GM18868 (cell line): ENCODE measurements at regions not wholly inside any gene's neighbourhood (a gene's known extent, or its start where the extent isn't known, plus 50 kb on each side); places are given as distances from the start of the nearest gene placed in this dataset.
"Not testable (repeated sequence)": the region's sequence is repeated elsewhere in the genome, so short reads cannot be mapped to it uniquely, and the experiment has no call there.

Experiments used
- ATAC-seq: cut with Tn5 transposase; IDR thresholded peaks from one replicate; pipeline ENCODE4 v1.9.1; 2021; ENCODE audit warnings: mild to moderate bottlenecking, moderate library complexity; ENCODE audit not compliant: unreplicated experiment

- no peak for ATAC-seq
Observed at GRCh38 chr12:92987362-92987761, 58.3 kb upstream of the EEA1 start.

GRCh38 chr12:92987846-92988621 lies 58.9 kb upstream of the EEA1 start:
- peak; percentile 88 for ATAC-seq

- no peak for ATAC-seq
Observed at GRCh38 chr12:92988622-92989130, 59.6 kb upstream of the EEA1 start.

DNA sequence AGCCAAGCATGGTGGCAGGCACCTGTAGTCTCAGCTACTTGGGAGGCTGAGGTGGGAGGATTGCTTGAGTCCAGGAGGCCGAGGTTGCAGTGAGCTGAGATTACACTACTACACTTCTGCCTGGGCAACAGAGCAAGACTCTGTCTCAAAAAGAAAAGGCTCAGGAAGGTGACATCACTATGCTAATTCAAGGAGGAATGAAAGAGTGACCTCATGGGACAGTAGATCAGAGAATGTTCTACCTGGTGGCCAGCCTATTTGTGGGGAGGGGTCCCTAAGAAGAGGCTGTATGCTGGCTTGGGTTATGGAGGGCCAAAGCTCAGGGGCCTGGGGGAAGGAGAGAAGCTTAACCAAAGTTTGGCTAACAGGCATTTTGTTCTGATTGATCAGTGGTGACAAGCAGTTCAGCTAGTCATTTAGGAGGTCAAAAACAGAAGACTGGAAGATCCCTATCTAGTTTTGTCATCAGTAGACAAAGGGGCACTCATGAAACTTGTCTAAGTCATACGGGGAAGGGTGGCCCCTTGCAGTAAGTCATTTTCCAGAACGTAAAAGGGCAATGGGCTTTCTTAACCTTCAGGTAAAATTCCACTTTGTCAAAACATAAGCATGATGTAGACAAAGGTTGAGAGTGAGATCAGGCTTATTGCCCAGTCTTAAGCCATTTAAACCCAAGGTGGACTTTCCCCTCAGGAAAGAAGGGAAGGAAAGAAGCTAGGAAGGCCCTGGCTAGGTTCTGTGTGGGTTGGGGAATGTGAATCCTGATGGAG lies 60.8 kb upstream of the EEA1 start:
- peak; percentile 43 for ATAC-seq

DNA sequence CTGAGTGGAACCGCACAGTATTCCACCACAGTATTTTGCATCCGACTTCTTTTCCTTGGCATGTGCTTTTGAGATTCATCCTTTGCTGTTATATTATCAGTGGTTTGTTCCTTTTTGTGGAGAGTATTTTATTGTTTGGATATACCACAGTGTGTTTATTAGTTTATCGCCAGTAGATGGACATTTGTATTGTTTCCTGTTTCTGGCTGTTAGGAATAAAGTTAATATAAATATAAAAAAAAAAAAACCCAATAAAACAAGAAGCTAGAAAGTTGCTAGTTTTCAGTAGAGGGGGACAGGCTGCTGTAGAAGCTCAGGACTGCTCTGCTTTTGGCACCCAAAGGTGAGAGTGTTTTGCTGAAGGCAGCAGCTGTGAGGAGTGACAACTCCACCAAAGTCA lies 62.0 kb upstream of the EEA1 start:
- no peak for ATAC-seq

GRCh38 chr12:92992041-92992440 lies 62.9 kb upstream of the EEA1 start:
- no peak for ATAC-seq

DNA sequence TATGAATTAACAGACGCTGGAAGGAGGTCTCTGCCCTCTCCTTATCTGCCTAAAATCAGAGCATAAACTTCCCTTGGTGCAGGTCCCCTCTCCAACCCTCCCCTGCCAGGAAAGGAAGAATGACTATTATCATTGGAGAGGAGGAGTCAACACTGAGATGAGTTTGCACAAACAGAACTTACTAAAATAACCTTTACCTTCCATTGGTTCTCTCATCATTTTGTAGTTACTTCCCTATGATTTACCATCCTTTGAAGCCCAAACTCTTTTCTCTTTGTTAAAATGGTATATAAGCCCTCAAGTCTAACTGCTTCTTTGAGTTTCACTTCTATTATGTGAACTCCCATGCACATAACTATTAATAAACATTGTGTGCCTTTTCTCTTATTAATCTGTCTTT lies 64.2 kb upstream of the EEA1 start:
- ATAC-seq, result no peak

DNA sequence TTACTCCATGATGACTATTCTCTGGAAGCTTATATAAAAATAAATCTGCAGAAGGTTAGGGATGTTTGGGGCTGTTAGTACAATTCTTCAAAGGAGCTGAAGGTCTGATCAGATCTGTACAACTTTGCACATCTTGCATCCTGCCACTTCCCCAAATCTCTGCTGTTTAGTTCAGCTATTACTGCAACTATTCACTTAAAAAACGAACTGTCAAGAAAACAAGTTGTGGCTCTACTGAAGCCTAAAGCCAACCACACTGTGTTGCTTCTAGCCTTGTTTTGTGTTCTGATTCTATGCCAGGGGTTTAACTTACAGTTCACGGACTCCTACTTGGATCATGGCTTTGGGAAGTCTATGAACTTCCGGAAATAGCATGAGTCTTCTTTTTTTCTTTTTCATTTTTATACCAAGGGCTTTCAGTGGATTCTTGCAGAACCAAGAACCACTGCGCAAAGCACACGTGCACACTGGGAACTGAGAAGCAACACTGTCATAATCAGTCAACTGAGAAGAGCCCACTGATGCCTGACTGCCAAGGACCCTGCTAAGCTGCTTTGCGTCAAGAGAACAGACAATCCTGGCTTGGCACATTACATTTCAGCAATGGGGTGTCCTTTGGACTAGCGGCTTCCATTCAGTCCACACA lies 66.3 kb upstream of the EEA1 start:
- peak; percentile 88 for ATAC-seq

GRCh38 chr12:93000026-93000425 lies 70.9 kb upstream of the EEA1 start:
- ATAC-seq, result no peak

DNA sequence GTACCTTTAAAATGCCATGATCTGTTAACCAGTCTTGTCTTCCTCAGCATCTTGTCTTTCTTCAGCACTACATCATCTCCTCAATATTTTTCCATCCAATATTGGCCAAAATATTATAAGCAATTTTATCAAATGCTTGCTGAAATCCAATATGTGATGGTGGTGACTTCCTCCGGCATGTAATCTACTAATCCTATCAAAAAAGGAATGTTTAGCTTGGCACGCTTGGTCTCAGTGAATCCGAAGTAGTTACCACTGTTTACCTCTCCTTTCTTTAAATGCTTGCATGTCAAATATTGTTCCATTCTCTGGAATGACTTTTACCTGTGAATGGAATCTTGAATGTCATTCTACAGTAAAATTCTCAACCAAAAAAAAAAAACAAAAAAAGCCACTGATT lies 72.3 kb upstream of the EEA1 start:
- no peak for ATAC-seq

DNA sequence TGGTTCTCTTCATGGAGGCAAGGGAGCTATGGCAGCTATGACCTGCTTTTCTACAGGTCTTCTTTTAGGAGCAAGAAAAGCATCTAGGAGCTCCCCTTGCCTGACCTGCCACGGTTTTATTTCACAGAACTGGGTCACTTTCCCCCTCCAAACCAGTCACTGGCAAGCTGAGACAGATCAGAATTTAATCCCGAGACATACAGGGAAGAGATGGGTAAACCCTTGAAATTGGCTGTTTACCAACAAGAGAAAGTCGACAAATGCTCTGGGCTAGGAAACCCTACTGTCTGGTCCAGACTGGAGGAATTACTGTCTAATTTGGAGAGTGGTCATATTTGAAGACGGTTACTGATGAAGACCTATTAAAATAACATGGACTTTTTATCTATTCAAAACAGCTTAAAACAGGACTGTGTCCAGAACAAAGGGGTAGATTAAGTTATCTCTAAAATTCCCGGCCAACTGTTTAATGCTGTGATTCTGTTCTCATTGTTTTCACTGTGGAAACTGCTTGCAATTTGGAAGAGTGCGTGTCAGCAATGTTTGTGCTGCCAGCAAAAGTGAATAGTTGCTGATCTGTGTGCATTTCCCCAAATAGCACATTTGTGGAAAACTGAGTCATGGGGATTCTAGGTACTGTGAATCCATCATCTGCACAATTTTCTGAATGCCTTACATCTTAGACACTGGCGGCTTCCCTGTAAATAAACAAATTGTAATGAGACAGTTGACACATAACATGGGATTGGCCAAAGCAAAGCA lies 73.4 kb upstream of the EEA1 start:
- no peak for ATAC-seq

DNA sequence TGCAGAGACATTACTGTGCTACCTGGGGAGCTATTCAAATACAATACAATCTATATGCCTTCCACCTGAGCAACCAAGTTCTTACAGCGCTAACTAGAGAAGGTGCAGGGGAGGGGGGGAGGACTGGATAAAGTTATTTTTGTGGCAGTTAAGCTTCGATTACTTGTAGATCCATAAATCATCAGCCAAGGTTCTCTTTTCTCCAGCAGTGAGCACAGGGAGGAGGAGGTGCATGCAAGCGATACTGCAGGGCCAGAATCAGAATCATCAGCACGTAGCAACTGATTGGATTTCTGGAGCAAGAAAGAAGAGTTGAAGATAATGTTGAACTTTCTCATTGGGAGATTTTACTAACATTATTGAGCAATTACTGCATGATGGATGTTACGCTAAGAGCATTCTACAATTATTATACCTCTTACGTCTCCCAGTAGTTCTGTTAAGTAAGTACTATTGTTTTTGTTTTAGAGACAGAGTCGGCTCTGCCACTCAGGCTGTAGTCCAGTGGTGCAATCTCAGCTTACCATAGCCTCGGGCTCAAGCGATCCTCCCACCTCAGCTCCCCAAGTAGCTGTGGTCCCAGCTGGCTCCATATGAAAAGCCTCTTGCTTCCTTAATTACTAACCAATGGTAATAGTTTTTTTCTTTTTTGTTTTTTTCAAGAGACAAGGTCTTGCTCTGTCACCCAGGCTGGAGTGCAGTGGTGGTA lies 74.6 kb upstream of the EEA1 start:
- no peak for ATAC-seq

DNA sequence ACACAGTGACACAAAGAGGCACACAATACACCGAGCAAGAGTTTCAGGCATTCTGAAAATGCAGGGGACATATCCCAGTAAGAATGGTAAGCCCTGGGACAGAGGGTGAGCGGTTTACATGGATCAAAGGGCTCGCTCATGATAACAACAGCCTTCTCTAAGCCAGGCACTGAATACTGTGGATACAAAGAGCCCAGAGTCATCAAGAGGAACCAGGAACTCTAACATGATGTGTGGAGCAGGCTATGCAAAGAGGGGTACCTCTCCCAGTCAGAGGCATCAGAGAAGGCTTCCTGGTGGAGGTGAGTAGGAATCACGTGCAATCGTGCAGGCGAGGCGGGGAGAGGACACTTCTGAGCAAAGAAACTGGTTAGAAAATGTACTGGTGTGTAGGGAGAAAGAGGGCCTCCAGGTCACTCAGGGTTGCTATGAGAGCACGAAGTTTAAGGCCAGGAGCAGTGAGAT lies 76.9 kb upstream of the EEA1 start:
- ATAC-seq, result no peak

DNA sequence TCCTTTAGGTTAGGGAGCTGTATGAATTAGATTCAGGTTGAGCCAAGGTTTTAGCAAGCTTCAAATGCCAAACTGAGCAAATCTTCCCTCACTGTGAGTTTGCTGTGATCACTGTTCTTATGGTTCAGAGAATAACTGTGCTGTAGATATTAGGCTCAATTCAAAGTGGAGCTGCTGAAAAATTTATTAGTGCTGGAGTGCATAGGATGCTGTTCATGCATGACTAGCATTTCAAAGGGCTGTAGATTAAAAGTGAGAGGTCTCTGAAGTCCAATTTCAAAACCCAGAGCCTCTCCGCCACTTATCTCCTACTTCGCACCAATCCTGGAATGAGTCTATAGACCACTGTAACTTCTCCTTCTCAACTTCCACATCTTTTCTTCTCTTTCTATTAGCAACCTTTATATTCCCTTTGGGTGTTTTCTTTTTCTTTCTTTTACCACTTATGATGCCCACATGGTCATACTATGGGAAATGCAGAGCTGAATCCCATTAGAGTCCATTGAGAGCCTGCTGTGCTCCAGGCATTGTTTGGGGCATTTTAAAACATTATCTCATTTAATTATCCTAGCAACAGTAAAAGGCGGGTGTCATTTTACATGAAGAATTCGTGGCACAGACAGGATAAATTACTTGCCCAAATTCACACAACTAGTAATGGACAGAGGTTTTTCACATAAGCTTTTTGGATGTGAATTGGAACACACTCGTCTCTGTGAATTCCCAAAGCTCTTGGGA lies 77.5 kb upstream of the EEA1 start:
- ATAC-seq, result no peak

DNA sequence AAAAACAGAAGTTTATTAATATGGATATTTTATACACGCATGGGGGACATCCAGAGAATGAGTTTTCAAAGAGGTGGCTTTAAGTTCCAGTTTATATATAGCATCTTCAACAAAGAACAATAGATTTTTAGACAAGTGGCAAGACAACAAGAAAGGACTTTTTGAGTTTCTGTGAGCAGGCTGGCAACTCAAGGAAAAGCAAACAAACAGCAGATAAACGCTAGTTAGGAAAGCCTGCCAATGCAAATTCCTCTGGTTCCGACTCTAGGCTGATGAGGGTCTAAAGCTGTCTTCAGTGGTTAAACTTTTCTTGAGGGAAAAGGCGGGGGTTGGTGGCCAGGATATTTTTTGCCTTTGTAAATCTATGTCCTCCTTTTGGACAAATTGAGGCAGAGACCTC lies 78.4 kb upstream of the EEA1 start:
- ATAC-seq, result no peak

GRCh38 chr12:93008044-93008778 lies 79.1 kb upstream of the EEA1 start:
- ATAC-seq, result peak; percentile 83

DNA sequence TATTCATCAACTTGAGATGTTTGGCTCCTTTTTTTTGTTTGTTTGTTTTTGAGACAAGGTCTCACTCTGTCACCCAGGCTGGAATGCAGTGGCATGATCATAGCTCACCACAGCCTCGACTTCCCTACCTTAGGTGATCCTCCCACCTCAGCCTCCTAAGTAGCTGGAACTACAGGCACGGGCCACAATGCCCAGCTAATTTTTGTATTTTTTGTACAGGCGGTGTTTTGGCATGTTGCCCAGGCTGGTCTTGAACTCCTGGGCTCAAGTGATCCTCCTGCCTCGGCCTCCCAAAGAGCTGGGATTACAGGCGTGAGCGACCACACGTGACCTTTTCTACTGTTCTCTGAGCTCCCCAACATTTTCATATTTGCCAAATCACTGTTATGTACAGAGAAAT lies 79.8 kb upstream of the EEA1 start:
- not testable (repeated sequence) for ATAC-seq

- ATAC-seq, result peak; percentile 52
Observed at GRCh38 chr12:93009533-93009932, 80.4 kb upstream of the EEA1 start.

- ATAC-seq, result no peak
Observed at GRCh38 chr12:93010461-93010860, 81.4 kb upstream of the EEA1 start.
